ENCODE measurements at regions not wholly inside any gene's neighbourhood (a gene's known extent, or its start where the extent isn't known, plus 50 kb on each side); places are given as distances from the start of the nearest gene placed in this dataset.

GRCh38 chr5:3449481-3449880 is 146.2 kb upstream of the IRX1 start:
- TF ChIP-seq JUNB (IDR thresholded peaks at IDR 0.05; ENCODE audit: unreplicated experiment) (no peak), CTCF (conservative IDR thresholded peaks at IDR 0.05; ENCODE audit: low read depth in 2 of 2) (no peak), CREB1 (CRISPR knock-in tag; IDR thresholded peaks at IDR 0.05; ENCODE audit: low read depth) (no peak), POLR2AphosphoS5 (IDR thresholded peaks at IDR 0.05; ENCODE audit: low read depth) (no peak), EZH2phosphoT487 (IDR thresholded peaks at IDR 0.05; ENCODE audit: unreplicated experiment) (no peak), EZH2 (IDR thresholded peaks at IDR 0.05; ENCODE audit: low read depth, unreplicated experiment) (no peak), ZNF114 (CRISPR knock-in tag; IDR thresholded peaks at IDR 0.05) (no peak), ETS1 (IDR thresholded peaks at IDR 0.05) (no peak)
